CMK (cell line): ENCODE measurements at regions not wholly inside any gene's neighbourhood (a gene's known extent, or its start where the extent isn't known, plus 50 kb on each side); places are given as distances from the start of the nearest gene placed in this dataset.

Source experiments
- DNase-seq: peaks from one replicate; pipeline ENCODE4 v3.0.0-alpha.2; 2010; ENCODE audit warnings: low read depth

GRCh38 chr5:155200608-155201007 lies 187.1 kb downstream of the KIF4B start:
- no peak for DNase-seq

GRCh38 chr5:155211764-155212163 lies 198.2 kb downstream of the KIF4B start:
- no peak for DNase-seq

- DNase-seq: no peak
Observed at GRCh38 chr5:155222393-155222792, 208.8 kb downstream of the KIF4B start.

- no peak for DNase-seq
Observed at GRCh38 chr5:155229135-155229534, 215.6 kb downstream of the KIF4B start.

- DNase-seq: no peak
Observed at GRCh38 chr5:155239803-155240202, 226.2 kb downstream of the KIF4B start.

- no peak for DNase-seq
Observed at GRCh38 chr5:155250596-155250995, 237.0 kb downstream of the KIF4B start.

GRCh38 chr5:155252025-155252424 lies 238.5 kb downstream of the KIF4B start:
- DNase-seq: no peak

GRCh38 chr5:155252717-155253116 lies 239.2 kb downstream of the KIF4B start:
- DNase-seq: no peak

GRCh38 chr5:155254399-155254798 lies 240.8 kb downstream of the KIF4B start:
- no peak for DNase-seq

GRCh38 chr5:155258161-155258560 lies 244.6 kb downstream of the KIF4B start:
- DNase-seq: no peak

GRCh38 chr5:155259648-155260047 lies 246.1 kb downstream of the KIF4B start:
- no peak for DNase-seq

- no peak for DNase-seq
Observed at GRCh38 chr5:155260798-155261197, 247.2 kb downstream of the KIF4B start.

GRCh38 chr5:155263381-155263780 lies 249.8 kb downstream of the KIF4B start:
- DNase-seq: no peak

- no peak for DNase-seq
Observed at GRCh38 chr5:155264809-155265208, 251.3 kb downstream of the KIF4B start.

- DNase-seq: no peak
Observed at GRCh38 chr5:155268770-155269425, 255.3 kb downstream of the KIF4B start.

GRCh38 chr5:155270725-155271124 lies 257.2 kb downstream of the KIF4B start:
- no peak for DNase-seq

- DNase-seq: no peak
Observed at GRCh38 chr5:155274484-155274883, 260.9 kb downstream of the KIF4B start.

- no peak for DNase-seq
Observed at GRCh38 chr5:155275222-155275621, 261.7 kb downstream of the KIF4B start.

- no peak for DNase-seq
Observed at GRCh38 chr5:155276231-155276630, 262.7 kb downstream of the KIF4B start.

- DNase-seq: no peak
Observed at GRCh38 chr5:155278532-155278931, 265.0 kb downstream of the KIF4B start.

GRCh38 chr5:155282503-155283107 lies 269.1 kb downstream of the KIF4B start:
- no peak for DNase-seq

GRCh38 chr5:155285706-155286105 lies 272.2 kb downstream of the KIF4B start:
- no peak for DNase-seq

- no peak for DNase-seq
Observed at GRCh38 chr5:155290937-155291336, 277.4 kb downstream of the KIF4B start.

- no peak for DNase-seq
Observed at GRCh38 chr5:155293605-155294178, 280.1 kb downstream of the KIF4B start.
